ENCODE measurements at regions not wholly inside any gene's neighbourhood (a gene's known extent, or its start where the extent isn't known, plus 50 kb on each side); places are given as distances from the start of the nearest gene placed in this dataset.

DNA sequence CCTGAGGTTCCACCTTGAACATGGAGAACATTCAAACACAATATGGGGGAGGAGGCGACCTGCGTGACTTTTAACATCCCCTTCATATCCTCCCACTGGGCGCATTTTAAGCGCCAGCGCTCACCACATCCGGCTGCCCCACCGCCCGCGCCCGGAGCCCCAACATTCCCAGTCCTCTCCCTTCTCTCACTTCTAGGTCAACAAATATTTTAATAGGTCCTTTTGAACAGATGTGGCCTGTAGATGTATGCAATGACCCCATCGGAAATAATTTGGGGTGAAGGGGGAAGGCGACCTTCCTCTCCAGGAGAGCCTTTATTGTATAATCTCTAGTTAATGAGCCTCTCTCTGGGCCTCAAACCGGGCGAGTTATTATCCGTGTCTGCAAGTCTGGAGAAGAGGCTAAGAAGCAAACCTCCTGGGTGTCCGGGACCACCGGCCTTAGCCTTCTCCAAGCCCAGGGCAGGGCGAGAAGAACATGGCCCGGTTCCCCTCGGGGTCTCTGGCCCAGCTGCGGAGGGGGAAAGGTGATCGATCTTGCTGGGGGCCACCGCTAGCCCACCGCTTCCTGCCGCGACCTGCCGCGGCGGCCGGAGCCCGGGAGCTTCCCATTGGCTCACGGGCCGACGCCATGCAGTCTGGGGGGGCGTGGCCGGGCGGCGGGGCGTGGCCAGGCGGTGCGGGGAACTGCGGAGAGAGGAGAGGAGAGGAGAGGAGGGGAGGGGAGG is 83.2 kb upstream of the HMGA2 start:
- TF ChIP-seq, protein P1, sequence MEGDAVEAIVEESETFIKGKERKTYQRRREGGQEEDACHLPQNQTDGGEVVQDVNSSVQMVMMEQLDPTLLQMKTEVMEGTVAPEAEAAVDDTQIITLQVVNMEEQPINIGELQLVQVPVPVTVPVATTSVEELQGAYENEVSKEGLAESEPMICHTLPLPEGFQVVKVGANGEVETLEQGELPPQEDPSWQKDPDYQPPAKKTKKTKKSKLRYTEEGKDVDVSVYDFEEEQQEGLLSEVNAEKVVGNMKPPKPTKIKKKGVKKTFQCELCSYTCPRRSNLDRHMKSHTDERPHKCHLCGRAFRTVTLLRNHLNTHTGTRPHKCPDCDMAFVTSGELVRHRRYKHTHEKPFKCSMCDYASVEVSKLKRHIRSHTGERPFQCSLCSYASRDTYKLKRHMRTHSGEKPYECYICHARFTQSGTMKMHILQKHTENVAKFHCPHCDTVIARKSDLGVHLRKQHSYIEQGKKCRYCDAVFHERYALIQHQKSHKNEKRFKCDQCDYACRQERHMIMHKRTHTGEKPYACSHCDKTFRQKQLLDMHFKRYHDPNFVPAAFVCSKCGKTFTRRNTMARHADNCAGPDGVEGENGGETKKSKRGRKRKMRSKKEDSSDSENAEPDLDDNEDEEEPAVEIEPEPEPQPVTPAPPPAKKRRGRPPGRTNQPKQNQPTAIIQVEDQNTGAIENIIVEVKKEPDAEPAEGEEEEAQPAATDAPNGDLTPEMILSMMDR (IDR thresholded peaks at IDR 0.05) = no peak
- no peak for TF ChIP-seq POLR2AphosphoS5 (IDR thresholded peaks at IDR 0.05)
- TF ChIP-seq POLR2A (IDR thresholded peaks at IDR 0.05) = no peak

Data from sigmoid colon (tissue), 4 donors.